Lower lobe of right lung (tissue), 2 donors: ENCODE measurements at regions not wholly inside any gene's neighbourhood (a gene's known extent, or its start where the extent isn't known, plus 50 kb on each side); places are given as distances from the start of the nearest gene placed in this dataset.

ENCODE experiments used
- ATAC-seq, 2 donors: fragments of 200-7000 bp; cut with Tn5 transposase; one replicate each; pipeline ENCODE4 v1.9.1; 2020 to 2022; ENCODE audit warnings: mild to moderate bottlenecking in 2 of 2, moderate library complexity in 2 of 2
- DNase-seq: peaks from one replicate; pipeline ENCODE4 v3.0.0-alpha.2; 2020
- H3K27ac ChIP-seq: fragments of 200-600 bp; one replicate; pipeline ENCODE4 v1.8.0; 2022
- H3K27me3 ChIP-seq: fragments of 200-600 bp; one replicate; pipeline ENCODE4 v1.8.0; 2022; ENCODE audit warnings: low read depth
- H3K36me3 ChIP-seq: fragments of 200-600 bp; one replicate; pipeline ENCODE4 v1.8.0; 2022; ENCODE audit warnings: mild to moderate bottlenecking
- H3K4me1 ChIP-seq: fragments of 200-600 bp; one replicate; pipeline ENCODE4 v1.8.0; 2022
- H3K4me3 ChIP-seq: fragments of 200-600 bp; one replicate; pipeline ENCODE4 v1.8.0; 2022; ENCODE audit warnings: mild to moderate bottlenecking
- H3K9me3 ChIP-seq: fragments of 200-600 bp; one replicate; pipeline ENCODE4 v1.8.0; 2022
- intact Hi-C: fragments of 100-400 bp; cut with DNase I; formaldehyde crosslinking; loops from one replicate; pipeline ENCODE4 v1.11.0; 2022
- TF ChIP-seq, protein P1 (sequence below): fragments of 200-600 bp; IDR thresholded peaks from one replicate; pipeline ENCODE4 v1.8.0; 2022; ENCODE audit warnings: antibody characterized with exemption, mild to moderate bottlenecking
- donor health status: DM: no; HTN: yes; CAD: no; lungs with severe emphysema.

DNA sequence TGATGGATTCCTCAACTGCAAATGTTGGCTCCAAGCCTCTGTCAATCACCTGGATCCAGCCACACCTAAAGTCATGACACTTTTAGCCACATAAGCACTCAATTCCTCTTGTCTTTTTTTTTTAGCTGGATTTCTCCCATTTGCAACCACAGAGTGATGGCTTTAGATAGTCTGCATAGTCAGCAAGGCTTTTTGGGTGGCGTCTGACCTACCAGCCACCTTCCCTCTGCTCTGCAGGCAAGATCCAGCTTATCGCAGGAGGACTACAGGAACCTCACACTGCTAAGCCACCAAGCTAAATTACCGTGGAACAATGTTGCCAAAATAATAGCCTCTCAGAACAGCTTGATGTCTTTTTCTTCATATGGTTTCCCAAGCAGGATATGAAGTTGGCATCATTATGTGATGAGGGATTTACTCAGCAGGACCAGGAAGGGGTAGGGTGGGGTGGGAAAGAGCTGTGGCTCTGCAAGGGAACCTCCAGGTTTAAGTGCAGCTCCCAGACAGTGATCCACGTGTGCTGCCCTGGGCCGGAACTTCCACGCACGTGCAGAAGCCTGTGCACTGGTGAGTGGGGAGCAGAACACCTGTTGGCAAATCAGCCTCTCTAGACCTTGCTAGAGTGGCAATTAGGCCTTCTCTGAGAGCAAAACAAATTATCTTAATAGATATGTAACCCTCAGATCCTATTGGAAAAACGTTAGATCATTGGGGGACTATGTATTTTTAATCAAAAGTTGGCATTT lies 170.6 kb upstream of the NCK2 start:
- H3K4me1 ChIP-seq: no peaks in the 10 kb centered on the region
- H3K9me3 ChIP-seq: no peaks in the 10 kb centered on the region
- H3K36me3 ChIP-seq: no peaks in the 10 kb centered on the region
- H3K4me3 ChIP-seq: no peak overlapping the region
- DNase-seq: no peak
- ATAC-seq: no peak
- no peak overlapping the region for H3K27ac ChIP-seq
- TF ChIP-seq, protein P1, sequence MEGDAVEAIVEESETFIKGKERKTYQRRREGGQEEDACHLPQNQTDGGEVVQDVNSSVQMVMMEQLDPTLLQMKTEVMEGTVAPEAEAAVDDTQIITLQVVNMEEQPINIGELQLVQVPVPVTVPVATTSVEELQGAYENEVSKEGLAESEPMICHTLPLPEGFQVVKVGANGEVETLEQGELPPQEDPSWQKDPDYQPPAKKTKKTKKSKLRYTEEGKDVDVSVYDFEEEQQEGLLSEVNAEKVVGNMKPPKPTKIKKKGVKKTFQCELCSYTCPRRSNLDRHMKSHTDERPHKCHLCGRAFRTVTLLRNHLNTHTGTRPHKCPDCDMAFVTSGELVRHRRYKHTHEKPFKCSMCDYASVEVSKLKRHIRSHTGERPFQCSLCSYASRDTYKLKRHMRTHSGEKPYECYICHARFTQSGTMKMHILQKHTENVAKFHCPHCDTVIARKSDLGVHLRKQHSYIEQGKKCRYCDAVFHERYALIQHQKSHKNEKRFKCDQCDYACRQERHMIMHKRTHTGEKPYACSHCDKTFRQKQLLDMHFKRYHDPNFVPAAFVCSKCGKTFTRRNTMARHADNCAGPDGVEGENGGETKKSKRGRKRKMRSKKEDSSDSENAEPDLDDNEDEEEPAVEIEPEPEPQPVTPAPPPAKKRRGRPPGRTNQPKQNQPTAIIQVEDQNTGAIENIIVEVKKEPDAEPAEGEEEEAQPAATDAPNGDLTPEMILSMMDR: no peak
- H3K27me3 ChIP-seq: no peaks in the 10 kb centered on the region
- intact Hi-C loops: no loop called here

DNA sequence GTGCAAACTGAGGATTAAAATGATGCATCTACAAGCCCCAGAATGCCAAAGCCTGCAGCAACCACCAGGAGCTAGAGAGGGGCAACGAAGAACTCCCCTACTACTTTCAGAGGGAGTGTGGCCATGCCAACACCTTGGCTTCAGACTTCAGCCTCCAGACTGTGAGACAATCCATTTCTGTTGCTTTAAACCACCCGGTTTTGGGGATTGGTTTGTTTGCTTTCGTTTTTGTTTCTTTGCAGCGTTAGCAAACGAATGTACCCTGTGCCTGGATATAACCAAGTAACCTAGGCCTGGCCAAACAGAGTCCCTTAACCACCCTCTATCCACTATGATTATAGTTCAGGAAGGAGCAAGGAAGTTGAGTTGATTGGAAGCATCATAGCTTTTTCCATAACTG lies 171.2 kb upstream of the NCK2 start:
- H3K27ac ChIP-seq: no peak overlapping the region
- H3K36me3 ChIP-seq: no peaks in the 10 kb centered on the region
- no peaks in the 10 kb centered on the region for H3K27me3 ChIP-seq
- no peaks in the 10 kb centered on the region for H3K4me1 ChIP-seq
- no peak overlapping the region for H3K4me3 ChIP-seq
- intact Hi-C loops: no loop called here
- H3K9me3 ChIP-seq: no peaks in the 10 kb centered on the region
- TF ChIP-seq, protein P1: no peak
- ATAC-seq: no peak
- no peak for DNase-seq

DNA sequence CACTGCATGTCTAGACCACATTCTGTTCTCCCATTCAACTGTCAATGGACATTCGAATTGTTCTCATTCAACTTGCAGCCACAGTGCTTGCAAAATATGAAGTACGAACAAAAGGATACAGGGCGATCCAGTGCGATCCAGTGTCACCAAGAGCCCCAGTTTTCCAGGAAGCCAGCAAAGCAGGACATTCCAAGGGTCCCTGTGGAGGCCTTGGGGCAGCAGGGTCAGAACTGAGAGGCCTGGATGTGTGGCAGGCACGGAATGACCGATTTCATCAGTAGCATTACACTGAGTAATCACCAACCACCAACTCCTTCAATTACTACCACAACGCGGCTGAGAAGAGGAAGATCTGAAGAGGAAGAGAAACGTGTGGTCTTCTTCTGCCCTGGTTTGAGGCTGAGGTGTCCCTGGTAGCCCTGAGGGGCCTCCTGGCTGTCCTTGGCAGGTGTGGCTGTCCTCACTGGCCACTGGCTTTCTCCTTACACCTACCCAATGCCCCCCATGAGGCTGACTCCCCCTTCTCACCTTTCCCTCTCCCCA lies 172.7 kb upstream of the FHL2 start:
- Histone ChIP-seq H3K36me3 (no peaks in the 10 kb centered on the region), H3K27ac (no peak overlapping the region), H3K27me3 (no peaks in the 10 kb centered on the region), H3K9me3 (no peaks in the 10 kb centered on the region), H3K4me3 (no peak overlapping the region), H3K4me1 (no peaks in the 10 kb centered on the region)
- TF ChIP-seq, protein P1: no peak
- DNase-seq (no peak), ATAC-seq (no peak)
- intact Hi-C loops: no loop called here

DNA sequence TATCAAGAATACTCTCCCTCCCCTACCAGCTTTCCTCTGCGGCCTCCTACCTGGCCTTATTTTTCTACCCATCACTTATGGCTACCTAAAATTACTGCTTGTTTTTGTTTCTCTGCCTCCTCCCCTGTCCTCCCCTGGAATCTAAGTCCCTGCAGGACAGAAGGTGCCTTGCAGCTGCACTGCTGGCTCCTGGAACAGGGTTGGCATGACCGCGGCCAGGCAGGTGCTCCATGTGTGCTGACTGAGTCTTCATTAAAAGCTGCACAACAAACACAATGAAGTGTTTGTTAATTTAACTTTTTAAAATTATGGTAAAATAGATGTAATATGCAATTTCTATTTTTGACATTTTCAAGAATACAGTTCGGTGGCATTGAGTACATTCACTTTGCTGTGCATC lies 171.9 kb upstream of the FHL2 start:
- intact Hi-C loops: no loop called here

DNA sequence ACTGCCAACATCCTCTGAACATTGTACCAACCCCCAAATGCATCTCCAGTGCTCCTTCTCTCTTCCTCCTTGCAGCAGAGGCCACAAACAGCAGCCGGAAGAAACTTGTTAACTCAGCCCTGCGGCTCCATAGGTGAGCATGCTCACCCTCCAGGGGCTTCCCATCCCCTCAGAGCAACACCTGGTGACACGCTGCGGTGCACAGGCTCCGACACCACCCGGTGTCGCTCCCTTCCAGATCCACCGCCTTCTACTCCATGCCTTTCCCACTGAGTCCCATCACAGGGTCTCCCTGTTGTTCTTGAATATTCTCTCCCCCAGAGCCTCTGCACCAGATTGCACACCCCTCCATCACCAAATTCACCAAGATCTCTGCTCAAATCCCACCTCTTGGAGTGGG lies 171.5 kb upstream of the FHL2 start:
- H3K4me1 ChIP-seq: no peaks in the 10 kb centered on the region
- no peaks in the 10 kb centered on the region for H3K27me3 ChIP-seq
- intact Hi-C loops: no loop called here
- no peak overlapping the region for H3K4me3 ChIP-seq
- DNase-seq (no peak), ATAC-seq (no peak)
- no peak overlapping the region for H3K27ac ChIP-seq
- H3K9me3 ChIP-seq: no peaks in the 10 kb centered on the region
- no peaks in the 10 kb centered on the region for H3K36me3 ChIP-seq
- TF ChIP-seq, protein P1: no peak

More for the DNA sequence above, 171.9 kb upstream of the FHL2 start:
- Histone ChIP-seq H3K4me3 (no peak overlapping the region), H3K27ac (no peak overlapping the region), H3K9me3 (no peaks in the 10 kb centered on the region), H3K27me3 (no peaks in the 10 kb centered on the region), H3K4me1 (no peaks in the 10 kb centered on the region), H3K36me3 (no peaks in the 10 kb centered on the region)
- no peak for DNase-seq
- TF ChIP-seq, protein P1: no peak
- no peak for ATAC-seq
